COR-L47 (cell line): ENCODE measurements at regions not wholly inside any gene's neighbourhood (a gene's known extent, or its start where the extent isn't known, plus 50 kb on each side); places are given as distances from the start of the nearest gene placed in this dataset.
A peak's percentile ranks its signal among the peaks of the same experiment; 100 is the strongest.

Experiments
- DNase-seq: peaks from one replicate; lab custom pipeline; 2025; lab: John Stamatoyannopoulos, UW

DNA sequence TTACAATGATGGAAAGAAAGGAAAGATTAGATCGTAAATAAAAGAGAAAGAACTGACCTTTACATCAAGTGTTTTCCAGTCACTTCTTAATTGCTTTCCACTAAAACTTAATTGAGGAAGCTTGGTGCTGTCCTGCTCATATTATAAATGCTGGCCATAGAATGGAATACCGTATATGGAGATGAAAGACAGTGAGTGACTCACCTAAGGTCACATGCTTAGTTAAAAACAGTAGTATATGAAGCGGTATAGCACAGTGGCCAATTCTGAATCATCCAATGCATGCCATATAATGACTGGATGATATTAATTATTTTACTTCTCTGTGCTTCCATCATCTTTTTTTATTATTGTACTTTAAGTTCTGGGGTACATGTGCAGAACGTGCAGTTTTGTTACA lies 482.4 kb upstream of the SGCD start:
- DNase-seq = no peak

DNA sequence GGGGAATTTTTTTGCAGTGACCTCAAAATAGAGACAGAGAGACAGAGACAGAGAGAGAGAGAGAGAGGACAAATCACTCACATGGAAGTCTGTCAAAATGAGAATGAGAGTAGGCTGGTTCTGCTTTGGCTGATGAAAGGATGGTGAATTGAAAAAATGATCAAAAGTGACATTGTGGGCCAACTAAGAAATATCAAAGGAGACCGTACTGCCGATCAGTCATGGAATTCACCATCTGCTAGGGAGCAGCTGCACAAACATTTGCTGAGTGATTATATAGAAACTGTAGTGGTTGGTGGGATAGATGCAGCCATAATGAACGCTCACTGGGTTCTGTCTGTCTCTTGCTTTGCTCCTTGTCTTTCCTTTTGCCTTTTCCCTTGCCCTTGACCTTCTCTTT lies 476.6 kb upstream of the SGCD start:
- DNase-seq = no peak

DNA sequence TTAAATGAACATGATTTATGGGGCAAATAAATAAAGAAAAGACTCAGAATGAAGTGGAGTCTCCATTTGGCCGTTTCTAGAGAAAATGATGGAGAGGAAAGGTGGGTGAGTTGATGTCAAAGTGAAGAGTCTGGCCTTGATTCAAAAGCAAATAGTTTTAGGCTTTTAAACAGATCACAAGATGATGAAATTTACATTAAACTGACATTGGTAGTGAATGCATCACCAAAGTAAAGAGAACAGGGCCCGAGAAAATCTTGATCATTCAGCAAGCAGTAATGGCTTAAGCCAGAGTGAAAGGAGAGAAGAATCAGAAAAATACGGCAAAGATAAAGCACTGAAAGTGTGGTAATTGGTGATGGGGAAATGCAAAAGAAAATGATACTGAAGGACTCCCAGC lies 460.0 kb upstream of the SGCD start:
- no peak for DNase-seq

DNA sequence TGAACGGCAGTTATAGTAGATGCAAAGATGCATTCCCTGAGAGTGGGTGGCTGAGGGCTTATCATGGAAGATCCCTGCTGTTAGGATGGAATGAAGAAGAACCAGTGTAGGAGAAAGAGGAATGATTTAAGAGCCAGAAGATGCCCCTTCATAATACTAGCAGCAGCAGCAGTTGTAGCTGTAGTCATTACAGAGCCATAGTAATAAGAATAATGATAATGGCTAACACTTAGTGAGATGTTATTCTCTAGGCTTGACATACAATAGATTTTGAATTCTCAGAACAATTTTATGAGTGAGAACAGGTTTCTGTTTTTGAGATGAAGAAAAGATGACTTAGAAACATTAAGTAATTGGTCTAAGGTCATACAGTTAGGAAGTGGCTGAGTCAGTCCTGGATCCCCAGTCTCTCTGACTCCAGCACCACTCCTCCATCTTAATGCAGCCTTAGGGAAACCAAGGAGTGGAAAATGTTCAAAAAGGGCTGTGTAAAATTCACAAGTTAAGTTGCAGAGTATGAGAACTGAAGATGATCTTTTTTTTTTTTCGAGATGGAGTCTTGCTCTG lies 459.4 kb upstream of the SGCD start:
- DNase-seq = no peak

DNA sequence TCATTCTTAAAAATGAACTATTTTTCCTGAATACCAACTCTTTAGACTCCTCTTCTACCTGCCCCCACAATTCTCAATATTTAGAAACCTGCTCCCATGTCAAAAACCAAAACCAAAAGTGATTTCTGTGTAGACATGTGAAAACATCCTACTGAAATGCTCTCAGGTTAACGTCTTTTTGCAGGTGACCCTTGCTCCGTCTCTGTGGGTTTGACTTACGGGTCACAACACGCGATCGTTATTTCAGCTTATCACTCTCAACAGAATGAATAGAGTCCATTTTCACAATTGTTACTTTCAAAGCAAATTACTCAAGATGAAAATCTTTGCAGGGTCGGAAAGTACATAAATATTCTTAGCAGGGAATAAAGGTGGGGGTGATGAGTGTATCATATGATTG lies 456.3 kb upstream of the SGCD start:
- DNase-seq = no peak

DNA sequence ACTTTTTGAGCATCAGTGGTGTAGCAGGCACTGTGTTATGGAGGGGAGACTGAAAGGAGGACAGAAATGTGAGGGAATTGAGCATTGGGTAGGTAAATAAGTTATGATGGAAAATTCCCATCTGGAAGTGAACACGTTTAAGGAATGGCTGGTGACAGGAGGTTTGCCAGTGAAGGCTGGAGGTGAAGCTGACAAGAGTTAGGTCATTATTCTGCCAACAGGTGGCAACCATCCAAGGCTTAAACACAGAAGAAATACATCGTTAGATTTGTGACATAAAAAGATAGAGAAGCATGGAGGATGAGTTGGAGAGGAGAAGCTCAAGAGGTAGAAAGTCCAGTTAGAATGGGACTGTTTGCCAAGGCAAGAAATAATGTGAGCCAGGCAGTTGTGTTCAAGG lies 455.3 kb upstream of the SGCD start:
- no peak for DNase-seq

DNA sequence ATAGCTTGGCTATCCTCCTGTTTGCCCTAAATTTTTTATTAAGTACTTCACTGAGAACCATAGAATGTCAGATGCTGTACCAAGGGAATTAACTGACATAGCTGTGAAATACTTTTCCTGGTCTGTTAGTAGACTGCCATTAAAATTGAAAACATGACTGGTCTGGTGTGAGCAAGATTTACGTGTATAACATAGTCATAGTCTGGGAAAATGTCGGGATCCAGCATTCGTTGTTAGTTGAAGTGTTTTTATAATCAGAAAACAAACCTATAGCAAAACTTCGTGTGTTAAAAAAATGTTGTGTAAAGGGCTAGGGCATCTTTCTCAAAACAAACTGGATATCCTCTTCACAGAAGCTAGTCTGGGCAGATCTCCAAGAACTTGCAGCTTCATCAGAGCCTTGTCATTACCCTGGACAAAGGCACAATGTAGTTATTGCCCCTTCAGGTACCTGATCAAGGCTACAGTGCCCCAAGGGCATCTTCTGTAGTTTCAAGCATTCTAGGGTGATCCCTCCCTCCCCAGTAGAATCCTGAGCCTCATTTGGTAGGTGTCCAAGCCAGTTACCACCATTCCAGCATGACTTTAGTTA lies 454.2 kb upstream of the SGCD start:
- peak; percentile 76 for DNase-seq

DNA sequence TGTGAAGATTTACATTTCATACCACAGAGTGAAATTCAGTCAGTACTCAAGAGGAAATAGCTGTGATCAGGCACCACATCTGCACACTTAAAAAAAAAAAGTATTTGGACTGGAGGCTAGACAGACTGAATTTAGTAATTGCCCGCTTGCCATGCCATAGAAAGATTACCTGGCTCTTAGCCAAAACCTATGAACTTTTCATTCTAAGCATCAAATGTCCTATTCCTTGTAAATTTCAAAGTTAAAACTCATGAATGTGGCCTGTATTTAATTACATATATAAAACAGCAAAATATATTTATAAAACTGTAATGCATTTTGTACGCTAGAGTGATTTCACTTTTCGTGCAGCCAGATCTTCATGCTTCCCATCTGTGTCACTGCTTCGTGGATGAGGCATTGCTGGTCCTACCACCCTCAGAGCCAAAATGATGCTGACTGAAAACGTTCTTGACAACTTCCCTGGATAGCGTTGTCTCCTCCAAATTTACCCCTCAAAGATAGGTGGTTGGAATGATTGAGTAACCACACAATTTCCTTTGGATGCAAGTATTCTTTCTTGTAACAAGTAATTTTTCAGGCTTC lies 447.9 kb upstream of the SGCD start:
- DNase-seq = no peak

DNA sequence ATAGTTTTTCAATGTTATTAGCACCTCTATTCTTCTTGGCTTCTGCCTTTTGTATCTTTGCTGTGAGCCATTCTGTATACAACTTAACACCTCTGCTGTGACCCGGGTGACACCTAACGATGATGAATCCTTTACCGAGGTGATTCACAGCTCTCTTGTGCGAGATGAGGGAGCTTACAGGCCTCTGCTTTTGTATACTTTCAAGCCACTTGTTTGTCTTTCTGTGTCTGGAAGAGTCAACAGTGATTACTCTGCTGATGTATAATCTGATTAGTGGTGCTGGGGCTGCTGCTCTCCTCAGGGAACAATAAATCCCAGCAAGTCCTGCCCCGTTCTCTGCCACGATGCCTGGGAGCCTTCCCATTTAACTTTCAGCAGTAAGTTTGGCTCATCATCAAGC lies 442.9 kb upstream of the SGCD start:
- no peak for DNase-seq

DNA sequence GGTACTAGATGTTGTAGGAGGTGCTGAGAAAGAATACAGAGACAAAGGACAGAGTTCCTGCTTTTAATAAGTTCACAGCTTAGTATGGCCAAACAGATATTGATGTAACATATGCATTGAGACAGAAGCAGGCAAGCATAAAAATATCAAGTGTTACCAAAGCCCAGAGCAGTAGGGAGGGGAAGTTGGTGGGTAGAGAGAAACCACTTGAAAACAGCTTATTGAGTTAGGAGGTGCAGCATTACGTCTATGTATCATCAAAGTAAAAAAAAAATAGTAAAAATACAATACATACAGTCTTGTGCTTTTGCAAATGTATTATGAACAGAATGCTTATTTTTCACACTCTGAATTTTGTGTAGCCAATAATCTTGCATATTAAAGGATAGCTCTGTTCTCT lies 441.8 kb upstream of the SGCD start:
- DNase-seq = no peak

DNA sequence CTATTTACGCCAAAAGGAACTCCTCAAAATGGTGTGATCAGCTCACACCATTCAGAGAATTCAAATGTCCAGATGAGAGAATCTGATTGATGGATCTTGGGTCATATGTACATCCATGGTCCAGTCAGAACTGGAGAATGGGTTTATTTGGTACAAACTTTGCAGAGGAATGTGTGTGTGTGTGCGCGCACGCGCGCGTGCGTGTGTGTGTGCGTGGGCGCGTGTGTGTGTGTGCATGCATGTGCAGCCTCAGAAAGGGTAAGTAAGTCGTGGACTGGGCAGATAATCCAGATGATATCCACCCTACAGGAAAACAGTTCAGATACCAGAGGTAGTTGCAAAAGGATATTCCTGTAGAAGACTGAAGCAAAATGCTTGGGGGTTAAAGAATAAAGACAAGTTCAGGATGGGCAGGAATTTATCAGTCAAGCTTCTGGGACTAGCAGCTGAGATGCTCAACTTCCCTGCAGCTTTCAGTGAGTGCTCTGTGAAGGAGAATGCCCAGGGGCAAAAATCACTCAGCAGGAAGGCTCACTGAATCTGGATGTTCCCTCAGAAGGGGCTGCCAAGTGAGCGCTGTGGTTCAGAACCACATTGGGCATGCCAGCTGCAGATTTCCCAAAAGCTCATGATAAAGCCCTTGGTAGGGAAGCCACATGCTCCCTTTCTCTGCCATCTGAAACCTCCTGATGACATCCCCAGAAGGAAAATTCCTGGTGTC lies 440.5 kb upstream of the SGCD start:
- DNase-seq = no peak

DNA sequence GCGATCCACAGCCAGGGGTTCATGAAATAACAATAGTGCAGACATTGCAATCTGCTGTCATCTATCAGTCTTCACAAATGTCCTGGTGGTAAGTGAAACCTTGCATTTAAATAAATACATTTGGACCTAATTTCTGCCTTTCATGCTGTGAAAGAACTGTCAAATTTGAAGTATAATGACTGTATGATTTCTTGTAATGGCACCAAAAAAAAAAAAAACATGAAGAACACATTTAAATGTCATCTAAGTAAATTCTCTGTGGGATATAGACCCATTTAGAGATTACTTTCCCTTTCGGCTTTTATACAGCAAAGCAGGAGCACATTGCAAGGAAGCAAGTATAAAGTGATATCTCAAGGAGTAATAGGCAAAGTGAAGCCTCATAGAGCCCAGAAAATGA lies 431.5 kb upstream of the SGCD start:
- no peak for DNase-seq

DNA sequence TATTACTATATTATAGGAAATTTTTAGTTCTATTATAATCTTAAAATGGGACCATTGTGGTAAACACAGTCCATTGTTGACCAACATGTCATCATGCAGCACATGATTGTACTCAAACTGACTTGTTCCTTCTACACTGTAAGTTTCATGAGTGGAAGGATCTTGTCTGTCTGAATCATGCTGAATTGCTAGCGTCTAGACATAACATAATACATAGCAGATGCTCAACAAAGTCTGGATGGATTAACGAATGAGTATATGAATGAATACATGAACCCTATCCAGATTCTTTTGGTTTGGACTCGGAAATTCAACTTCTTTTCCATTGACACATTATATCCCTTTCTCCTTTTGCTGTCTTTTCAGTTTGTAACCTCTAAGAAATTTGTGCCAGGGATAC lies 429.2 kb upstream of the SGCD start:
- DNase-seq = no peak

DNA sequence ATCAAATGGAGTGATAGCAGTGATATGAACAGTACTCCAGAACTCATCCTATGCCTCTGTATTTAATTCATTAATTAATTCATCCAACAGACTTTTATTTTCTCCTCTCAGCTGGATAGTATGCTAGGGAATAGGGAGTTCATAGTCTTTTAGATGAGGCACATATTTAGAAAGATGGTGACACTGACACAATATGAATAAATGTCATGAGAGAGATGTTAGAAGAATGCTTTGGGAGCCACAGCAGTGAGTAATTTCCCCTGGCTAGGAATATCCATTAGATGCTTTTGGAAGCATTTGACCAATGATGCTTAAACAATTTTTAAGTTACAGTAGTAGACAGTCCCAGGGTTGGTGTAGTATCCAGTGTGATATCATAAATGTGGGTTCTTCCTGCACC lies 428.7 kb upstream of the SGCD start:
- no peak for DNase-seq

DNA sequence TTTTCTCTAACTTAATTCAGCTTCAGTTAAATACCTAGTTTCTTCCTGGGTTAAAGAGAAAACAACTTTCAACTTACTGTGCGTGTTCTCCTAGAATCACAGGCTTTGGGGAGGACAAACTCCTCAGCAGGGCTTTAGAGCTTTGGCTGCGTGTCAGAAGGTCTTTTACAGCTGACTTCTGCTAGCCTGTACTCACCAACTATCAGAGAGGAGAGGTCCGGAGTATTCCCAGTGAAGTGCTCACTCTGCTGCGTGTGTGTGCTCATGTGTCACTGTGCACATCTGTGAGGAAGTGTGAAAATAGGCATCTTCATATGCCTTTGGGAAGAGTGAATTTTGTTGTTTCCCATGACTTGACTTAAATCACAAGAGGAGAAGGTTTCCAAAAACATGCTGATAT lies 423.2 kb upstream of the SGCD start:
- DNase-seq = no peak

DNA sequence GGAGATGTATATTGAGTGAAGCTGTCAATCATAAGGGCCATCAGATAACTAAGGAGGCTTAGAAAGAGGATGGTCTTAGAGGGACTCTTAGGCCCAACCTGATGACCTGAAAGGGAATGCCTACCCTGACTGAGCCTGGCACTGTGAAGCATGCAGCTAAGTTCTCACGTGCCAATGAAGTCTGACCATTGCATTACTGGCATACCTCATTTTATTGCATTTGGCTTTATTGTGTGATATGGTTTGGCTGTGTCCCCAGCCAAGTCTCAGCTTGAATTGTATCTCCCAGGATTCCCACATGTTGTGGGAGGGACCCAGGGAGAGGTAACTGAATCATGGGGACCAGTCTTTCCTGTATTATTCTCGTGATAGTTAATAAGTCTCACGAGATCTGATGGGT lies 421.6 kb upstream of the SGCD start:
- no peak for DNase-seq

DNA sequence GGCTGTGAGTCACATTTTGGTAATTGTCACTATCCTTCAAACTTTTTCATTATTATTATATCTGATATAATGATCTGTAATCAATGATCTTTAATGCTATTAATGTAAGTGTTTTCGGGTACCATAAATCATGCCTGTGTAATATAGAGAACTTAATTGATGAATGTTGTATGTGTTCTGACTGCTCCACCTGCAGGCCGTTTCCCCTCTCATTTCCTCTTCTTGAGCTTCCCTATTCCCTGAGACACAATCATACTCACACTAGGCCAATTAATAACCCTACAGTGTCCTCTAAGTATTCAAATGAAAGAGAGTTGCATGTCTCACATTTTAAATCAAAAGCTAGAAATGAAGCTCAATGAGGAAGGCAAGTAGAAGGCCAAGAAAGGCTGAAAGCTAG lies 420.9 kb upstream of the SGCD start:
- DNase-seq = no peak

DNA sequence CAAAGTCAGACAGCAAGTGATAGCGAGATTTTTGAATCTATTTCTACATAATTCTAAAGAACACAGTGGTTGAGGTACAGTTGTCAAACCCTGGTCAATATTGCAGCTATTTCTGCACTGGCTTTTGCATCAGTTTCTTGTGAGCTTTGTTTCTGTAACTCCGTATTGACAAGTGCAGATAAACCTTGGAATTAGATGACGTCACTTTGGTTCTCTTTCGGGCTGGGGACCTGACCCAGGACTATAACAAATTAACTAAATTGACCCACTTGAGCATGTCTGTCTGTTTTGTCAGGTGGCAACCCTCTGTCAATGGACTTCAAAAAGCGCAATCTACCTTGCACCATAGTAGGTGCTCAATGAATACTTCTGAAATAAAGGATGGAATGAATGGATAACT lies 418.4 kb upstream of the SGCD start:
- DNase-seq = no peak

DNA sequence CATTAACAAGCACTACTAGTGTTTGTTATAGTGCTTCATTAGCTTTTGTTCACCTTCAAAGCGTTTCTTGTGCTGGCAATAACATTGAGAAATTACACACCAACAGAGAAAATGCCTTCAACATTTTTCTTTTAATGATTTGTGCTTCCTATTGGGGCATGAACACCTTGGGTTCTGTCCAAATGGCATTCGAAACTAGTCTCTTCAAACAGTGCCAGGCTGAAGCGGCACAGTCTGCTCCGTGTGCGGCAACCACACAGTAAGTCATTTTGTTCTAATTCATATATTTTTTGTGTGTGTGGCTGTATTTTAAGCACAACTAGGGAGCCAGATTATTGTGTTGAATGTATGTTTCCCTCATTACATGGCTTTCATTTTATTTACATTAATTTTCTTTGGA lies 414.7 kb upstream of the SGCD start:
- DNase-seq = no peak

DNA sequence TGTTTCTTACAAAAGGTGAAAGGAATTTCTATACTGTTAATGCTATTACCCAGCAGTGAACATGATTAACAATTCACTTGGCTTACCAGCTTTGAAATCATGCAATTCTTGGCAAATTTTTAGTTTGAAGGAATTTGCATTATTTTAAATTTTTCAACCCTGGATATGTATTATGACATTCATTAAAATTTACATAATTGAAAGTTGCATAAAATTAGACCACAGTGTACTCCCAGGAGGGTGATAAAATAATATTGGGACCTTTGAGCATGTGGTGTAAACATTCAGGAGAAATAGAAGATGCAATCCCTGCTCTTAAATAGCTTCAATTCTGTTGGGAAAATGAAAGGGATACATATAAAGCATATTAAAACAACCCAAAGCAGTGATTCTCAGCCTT lies 412.2 kb upstream of the SGCD start:
- DNase-seq = no peak

DNA sequence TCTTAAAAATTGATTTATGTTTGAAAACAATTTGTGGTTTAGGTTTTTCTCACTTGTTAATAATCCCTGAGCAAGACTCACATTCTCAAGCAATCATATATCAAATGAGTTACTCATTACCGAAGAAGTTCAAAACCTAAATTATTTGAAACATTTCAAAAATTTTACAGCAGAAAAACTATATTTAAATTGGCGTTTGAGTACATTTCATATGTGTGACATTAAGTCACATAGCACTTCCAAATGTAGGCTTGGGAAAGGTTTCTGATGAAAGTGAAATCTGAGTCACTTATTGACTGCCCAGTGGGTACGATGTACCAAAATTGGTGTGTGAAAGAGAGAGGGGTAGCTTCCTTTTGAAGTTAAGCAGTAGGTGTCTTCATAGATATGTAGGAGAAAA lies 411.4 kb upstream of the SGCD start:
- no peak for DNase-seq

DNA sequence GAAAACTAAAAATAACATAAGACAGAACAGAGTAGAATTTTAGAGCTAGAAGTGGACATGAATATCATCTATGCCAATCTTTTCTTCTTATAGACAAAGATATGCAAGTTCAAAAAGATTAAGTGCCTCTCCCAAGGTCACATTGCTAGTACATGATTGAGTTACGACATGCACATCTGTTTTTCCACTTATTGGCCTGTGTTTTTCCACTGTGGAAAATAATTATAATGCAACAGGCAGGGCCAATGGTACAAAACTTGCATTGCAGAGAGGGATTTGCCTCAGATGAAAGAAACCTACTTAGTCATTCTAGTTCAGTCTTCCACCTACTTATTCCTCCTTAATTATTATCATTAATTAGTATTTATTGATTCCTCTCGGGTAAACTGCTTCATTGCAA lies 407.8 kb upstream of the SGCD start:
- no peak for DNase-seq

DNA sequence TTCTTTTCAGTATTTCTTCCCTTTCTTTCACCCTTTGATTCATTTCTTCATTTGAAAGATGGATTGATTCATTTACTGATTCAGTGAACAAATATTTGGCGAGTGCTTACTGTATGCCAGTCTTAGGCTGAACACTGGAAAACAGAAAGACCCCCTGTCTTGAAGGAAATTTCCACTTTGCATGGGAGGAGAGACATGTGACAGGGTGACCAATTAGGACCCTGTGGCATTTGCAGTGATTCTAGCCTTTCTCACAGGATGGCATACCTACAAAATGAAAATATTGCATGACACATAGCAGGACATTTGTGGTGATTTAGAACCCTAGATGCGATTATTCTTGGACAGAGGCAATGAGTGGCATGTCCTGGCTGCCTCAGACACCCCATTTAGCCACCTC lies 407.2 kb upstream of the SGCD start:
- DNase-seq = no peak

DNA sequence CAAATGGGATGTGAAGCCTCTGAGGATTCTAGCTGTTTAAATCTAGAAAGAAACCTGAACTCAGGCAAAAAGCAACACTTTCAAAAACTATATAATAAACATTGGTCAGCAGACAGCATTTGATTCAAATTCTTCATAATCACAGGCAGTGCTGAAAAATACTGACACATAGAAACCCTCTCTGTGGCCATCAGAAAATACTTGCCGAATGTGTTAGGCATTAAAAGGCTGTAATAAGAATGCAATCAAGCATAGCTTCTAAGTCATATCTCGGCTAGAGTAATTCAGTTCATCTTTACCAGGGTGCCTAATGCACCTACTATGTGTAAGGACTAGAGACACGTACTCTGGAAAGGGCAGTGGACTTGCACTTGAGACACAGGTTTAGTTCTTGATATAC lies 405.3 kb upstream of the SGCD start:
- no peak for DNase-seq
